ENCODE measurements at regions not wholly inside any gene's neighbourhood (a gene's known extent, or its start where the extent isn't known, plus 50 kb on each side); places are given as distances from the start of the nearest gene placed in this dataset.

- Histone ChIP-seq H3K79me1 (ENCODE audit: low read depth in 1 of 2, low read length in 2 of 2) (no peaks in the 10 kb centered on the region), H3K27ac (ENCODE audit: insufficient read depth, low read length) (no peak overlapping the region), H3K9me3 (ENCODE audit: control insufficient read depth, insufficient read depth, low read length) (no peaks in the 10 kb centered on the region), H2AK9ac (replicated peaks; ENCODE audit: low read depth, low read length, poor library complexity) (no peak overlapping the region), H3K4ac (ENCODE audit: low read depth, low read length) (0 out of 2 replicates have a peak overlapping the region, but pooled peaks have one; percentile 17), H4K20me1 (ENCODE audit: insufficient read depth, low read length) (no peaks in the 10 kb centered on the region), H3K9ac (ENCODE audit: low read depth, low read length) (no peak overlapping the region), H2BK120ac (ENCODE audit: low read depth, low read length) (peak overlapping the region; percentile 38; the same call in 1 of the 2 replicates), H3K27me3 (ENCODE audit: control insufficient read depth, insufficient read depth, low read length) (no peaks in the 10 kb centered on the region), H4K8ac (ENCODE audit: low read depth in 2 of 2, low read length in 2 of 2) (no peak overlapping the region), H3K4me1 (ENCODE audit: control insufficient read depth, insufficient read depth, low read length) (peaks cover 3% of the 10 kb centered on the region), H3K4me3 (ENCODE audit: insufficient read depth, low read depth, low read length) (no peak overlapping the region), H2BK20ac (ENCODE audit: low read depth, low read length) (0 out of 2 replicates have a peak overlapping the region, but pooled peaks have one; percentile 1), H3K56ac (ENCODE audit: extremely low read depth, insufficient read depth, low read length) (no peak overlapping the region), H2BK15ac (ENCODE audit: low read depth, low read length) (no peak overlapping the region), H2AFZ (replicated peaks; ENCODE audit: low read length, poor library complexity) (no peak overlapping the region), H4K5ac (ENCODE audit: low read depth, low read length) (peak overlapping the region; percentile 59; the same call in 1 of the 2 replicates), H3K9me1 (ENCODE audit: insufficient read depth, low read length) (0 out of 2 replicates have a peak, but pooled peaks cover 5% of the 10 kb centered on the region), H3K23ac (ENCODE audit: low read depth, low read length) (no peak overlapping the region), H3K14ac (replicated peaks; ENCODE audit: low read depth, low read length) (no peak overlapping the region), H3K36me3 (ENCODE audit: control insufficient read depth, insufficient read depth, low read length) (no peaks in the 10 kb centered on the region), H4K91ac (ENCODE audit: insufficient read depth, low read depth, low read length) (0 out of 2 replicates have a peak overlapping the region, but pooled peaks have one; percentile 16), H2AK5ac (ENCODE audit: low read depth, low read length) (no peak overlapping the region), H3K4me2 (ENCODE audit: low read depth, low read length) (no peak overlapping the region), H2BK5ac (ENCODE audit: low read depth, low read length, poor library complexity, severe bottlenecking) (no peak overlapping the region), H3K18ac (ENCODE audit: low read depth, low read length) (peak overlapping the region; percentile 27)
- dilution Hi-C loops (cut with HindIII; ENCODE audit: low sequenced_read_pairs, unreplicated experiment) (no loop called here), intact Hi-C loops (cut with micrococcal nuclease) (no loop called here), in situ Hi-C loops (cut with MboI; ENCODE audit: low sequenced_read_pairs) (no loop called here)
- ATAC-seq (ENCODE audit: low read depth) = no peak
- DNase-seq = no peak
- no TSS peak for BruUV-seq (replicated peaks)
- CTCF ChIA-PET = no interaction called here
- POLR2A ChIA-PET (ENCODE audit: unreplicated experiment) = no interaction called here
- no peak for TF ChIP-seq MXI1 (IDR thresholded peaks at IDR 0.05; ENCODE audit: borderline replicate concordance, low read depth, low read length)
- WGBS, 2 experiments (ENCODE audit: extremely low coverage in 2 of 2, insufficient read length in 1 of 2) = no CpG with 5 or more reads among the region's 5 CpGs
These were observed 343.4 kb downstream of the LRIG3 start for GRCh38 chr12:58576916-58577315.
